GM19023 (cell line): ENCODE measurements at regions not wholly inside any gene's neighbourhood (a gene's known extent, or its start where the extent isn't known, plus 50 kb on each side); places are given as distances from the start of the nearest gene placed in this dataset.

Experiments
- ATAC-seq: cut with Tn5 transposase; IDR thresholded peaks from one replicate; pipeline ENCODE4 v1.9.1; 2021; ENCODE audit warnings: mild to moderate bottlenecking, moderate library complexity; ENCODE audit not compliant: unreplicated experiment

- ATAC-seq = no peak
These were observed 89.7 kb upstream of the STEAP1B start for GRCh38 chr7:22589641-22590201.

GRCh38 chr7:22588351-22588750 is 88.4 kb upstream of the STEAP1B start:
- no peak for ATAC-seq

- ATAC-seq = no peak
These were observed 87.3 kb upstream of the STEAP1B start for GRCh38 chr7:22587322-22587721.

- ATAC-seq = no peak
These were observed 86.8 kb upstream of the STEAP1B start for GRCh38 chr7:22586786-22587140.

DNA sequence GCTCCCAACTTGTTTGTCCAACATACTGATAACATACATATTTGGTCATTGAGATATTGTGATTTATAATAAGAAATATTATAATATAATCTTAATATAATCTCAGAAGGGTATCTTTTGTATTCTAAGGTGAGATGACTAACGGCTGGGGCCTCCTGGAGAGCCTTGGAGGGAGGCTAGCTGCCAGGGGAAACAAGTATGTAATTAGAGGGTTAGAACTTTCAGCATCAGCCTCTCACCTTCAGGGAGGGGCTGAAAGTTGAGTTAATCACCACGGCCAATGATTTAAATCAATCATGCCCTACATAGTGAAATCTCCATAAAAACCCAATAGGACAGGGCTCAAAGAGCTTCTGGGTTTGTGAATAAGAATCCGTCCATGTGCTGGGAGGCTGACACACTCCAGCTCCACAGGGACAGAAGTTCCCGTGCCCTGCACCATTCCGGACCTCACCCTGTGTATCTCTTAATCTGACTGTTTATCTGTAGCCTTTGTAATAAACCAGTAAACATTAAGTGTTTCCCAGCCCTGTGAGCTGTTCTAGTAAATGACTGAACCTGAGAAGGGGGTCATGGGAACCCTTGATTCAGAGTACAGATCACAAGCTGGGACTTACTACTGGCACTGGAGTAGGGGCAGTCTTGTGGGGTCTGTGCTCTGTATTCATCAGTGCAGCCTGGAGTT is 86.3 kb upstream of the STEAP1B start:
- no peak for ATAC-seq

DNA sequence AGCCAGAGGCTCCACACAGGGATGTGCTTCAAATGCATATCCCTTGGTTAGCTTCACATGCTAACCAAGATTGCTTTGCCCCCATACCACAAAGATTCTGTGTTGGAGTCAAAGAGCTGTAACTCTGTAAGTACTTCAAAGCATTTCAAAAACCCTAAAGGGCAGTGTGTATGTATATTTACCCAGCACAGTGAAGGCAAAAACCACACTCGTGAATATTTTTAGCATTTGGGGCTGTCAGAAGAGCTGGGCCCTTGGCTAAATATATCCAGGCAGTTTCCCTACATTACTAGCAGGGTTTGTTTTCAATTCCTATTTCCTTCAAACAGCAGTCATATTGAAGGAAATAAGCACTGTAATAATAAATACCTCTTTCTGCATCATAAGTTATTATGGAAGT is 84.2 kb upstream of the STEAP1B start:
- no peak for ATAC-seq

DNA sequence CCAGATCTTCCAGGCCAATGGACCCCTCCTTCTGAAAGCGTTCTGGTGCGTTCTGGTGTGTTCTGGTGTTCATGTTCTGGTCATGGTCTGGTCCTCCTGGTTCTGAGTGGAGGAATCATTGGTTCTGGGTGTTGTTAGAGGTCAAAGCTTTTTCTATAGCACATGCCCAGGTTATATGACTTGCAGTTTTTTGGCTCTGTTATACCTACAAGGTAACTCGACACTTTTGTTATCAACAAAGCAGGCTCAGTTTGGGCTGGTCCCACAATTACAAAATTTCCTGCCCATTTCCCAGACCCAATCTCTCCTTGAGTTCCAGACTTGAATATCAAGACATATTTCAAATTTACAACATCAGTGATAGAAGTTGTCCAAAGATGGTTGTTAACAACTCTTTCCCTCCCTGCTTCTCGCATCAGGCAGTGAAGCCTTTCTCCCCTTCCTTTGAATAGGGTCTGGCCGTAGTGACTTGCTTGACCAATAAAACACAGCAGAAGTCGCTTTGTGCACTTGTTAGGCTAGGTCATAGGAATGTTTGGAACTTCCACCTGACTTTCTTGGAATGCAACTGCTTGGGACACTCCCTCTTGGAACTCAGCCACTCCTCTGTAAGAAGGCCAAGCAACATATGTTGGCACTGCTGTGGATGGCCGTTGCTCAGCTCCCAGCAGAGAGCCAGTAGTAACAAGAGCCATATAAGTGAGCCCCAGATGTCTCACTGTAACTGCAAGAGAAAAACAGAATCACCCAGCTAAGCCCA is 83.1 kb upstream of the STEAP1B start:
- ATAC-seq = no peak

- ATAC-seq = no peak
These were observed 81.1 kb upstream of the STEAP1B start for GRCh38 chr7:22581099-22581498.

GRCh38 chr7:22579961-22580360 is 80.0 kb upstream of the STEAP1B start:
- ATAC-seq = no peak

DNA sequence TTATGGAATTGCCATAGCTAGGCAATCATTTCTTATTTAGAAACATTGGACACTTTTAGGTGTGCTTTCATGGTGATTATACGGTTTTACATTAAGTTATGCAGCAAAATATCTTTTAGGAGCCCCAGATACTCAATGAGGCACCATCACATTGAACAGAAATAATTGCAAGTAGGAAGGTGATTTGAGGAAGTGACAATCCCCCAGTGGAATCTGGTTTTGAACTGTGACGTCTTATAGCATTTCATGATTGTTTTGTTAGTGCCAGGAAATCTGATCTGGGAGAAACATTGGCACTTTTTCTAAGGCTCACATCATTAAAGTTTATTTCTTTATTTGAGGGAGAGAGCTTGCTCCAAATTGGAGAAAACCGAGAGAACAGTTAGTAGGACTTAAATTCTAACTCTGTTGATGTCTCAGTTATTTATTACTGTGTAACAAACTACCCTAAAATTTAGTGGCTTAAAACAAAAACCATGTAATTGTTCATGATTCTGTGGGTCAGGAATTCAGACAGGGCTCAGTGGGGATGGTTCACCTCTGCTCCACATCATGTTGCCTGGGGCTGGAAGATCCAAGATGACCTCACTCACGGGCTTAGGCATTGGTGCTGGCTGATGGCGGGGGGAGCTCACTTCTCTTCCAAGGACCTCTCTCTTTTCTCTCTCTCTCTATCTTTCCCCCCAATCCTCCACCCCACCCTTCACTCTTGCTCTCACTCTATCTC is 78.2 kb upstream of the STEAP1B start:
- ATAC-seq = no peak

- ATAC-seq = no peak
These were observed 77.5 kb upstream of the STEAP1B start for GRCh38 chr7:22577470-22578001.

- no peak for ATAC-seq
These were observed 76.9 kb upstream of the STEAP1B start for GRCh38 chr7:22576612-22577469.

- no peak for ATAC-seq
These were observed 74.9 kb upstream of the STEAP1B start for GRCh38 chr7:22574754-22575520.

GRCh38 chr7:22572937-22573336 is 72.9 kb upstream of the STEAP1B start:
- no peak for ATAC-seq

DNA sequence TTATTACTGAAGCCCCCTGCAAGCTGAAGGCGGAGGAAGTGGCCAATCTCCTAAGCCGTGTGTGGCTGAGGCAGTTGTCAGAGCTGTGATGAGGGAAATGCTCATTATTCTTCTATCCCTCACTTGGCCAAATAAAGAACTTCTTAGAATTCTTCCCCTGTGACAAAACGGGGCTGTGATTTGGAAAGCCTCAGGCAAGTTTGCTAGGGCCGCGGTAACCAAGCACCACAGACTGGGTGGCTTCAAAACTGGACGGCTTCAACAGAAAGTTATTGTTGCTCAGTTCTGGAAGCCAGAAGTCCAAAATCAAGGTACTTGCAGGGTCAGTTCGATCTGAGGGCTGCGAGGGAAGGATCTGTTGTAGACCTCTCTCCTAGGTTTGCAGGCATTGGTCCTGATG is 72.3 kb upstream of the STEAP1B start:
- ATAC-seq = no peak

- no peak for ATAC-seq
These were observed 71.8 kb upstream of the STEAP1B start for GRCh38 chr7:22571766-22572165.

DNA sequence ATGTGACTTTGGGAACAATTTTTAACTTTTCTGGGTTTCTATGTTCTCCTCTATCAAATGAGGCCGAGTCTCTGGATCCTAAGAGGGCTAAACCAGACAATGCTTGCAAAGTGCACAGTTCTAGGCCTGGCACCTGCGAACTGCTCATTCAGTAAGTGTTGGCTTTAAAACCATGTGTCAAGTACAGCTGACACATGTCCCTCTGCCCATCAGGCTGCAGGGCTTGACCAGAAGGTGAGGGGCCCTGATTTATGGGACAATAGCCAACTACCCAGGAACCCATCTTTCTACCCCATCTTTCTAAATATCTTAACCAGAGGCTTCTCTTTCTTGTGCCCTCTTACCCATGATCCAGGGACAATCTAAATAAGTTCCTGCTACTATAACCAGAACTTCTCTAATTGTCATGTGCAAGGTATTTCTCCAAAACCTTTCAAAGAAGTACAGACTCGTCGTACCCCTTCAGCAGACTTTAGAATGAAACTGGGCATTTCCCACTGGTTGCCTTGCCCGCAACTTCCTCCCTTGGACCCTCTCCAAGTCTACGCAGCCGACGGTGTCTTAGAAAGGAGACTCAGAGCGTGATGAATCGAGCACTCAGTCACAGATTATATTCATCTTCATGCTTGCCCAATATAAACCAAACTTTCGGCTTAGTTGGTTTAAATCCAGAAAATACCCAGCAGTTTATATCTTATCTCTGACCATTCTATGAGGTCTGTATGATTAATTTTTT is 69.8 kb upstream of the STEAP1B start:
- ATAC-seq = no peak

DNA sequence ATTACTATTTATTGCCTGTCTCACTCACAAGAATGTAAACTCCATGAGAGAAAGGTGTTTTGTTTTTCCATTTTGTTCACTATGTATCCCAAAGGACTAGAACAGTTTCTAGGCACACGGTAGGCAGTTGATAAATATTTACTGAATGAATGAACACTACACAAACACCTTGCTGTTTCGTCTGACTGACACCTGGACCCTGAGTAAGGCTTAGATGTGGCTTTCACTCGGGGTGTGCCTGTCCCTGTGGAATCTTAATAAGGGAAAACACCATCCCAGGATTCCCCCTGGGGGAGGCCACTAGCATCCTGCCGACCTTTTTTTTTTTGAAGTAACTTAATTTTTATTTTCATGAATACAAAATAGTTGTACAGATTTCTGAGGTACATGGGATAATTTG is 66.6 kb upstream of the STEAP1B start:
- no peak for ATAC-seq

DNA sequence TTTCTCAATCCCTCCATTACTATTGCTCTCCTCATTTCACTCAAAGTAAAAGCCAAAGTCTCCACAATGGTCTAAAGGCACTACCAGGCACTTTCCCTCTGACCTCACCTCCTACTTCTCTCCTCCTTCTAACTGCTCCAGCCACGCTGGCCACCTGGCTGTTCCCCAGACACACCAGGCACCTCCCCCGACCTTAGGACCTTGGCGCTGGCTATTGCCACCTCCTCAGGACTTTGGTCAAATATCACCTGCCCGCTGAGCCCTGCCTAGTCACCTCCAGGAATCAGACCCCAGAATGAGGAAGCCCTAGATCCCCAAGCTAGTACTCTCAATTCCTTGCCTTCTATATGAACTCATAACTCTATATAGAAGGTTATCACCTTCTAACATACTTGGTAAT is 66.2 kb upstream of the STEAP1B start:
- ATAC-seq = no peak
